B cell (primary cell): ENCODE measurements at regions not wholly inside any gene's neighbourhood (a gene's known extent, or its start where the extent isn't known, plus 50 kb on each side); places are given as distances from the start of the nearest gene placed in this dataset.

Experiments
- ATAC-seq: fragments of 200-7000 bp; cut with Tn5 transposase; one replicate; pipeline ENCODE4 v1.10.0; 2021; ENCODE audit warnings: low read depth, mild to moderate bottlenecking, moderate number of reproducible peaks, moderate library complexity
- CTCF ChIA-PET: fragments of 350-600 bp; sonication (Branson Sonifier 250); formaldehyde crosslinking; loops from one replicate; lab custom pipeline; 2021; ENCODE audit warnings: antibody characterized with exemption, inconsistent platforms; lab: Charles Lee
- POLR2A ChIA-PET: fragments of 350-600 bp; sonication (Branson Sonifier 250); formaldehyde crosslinking; loops from one replicate; lab custom pipeline; 2021; ENCODE audit warnings: antibody characterized with exemption; lab: Charles Lee
- DNase-seq: peaks from one replicate; pipeline ENCODE4 v3.0.0; 2013
- H2AFZ ChIP-seq: 2 replicates; pipeline ENCODE4 v1.6.1; 2012; ENCODE audit warnings: mild to moderate bottlenecking, low read depth, low read length; ENCODE audit not compliant: insufficient read depth, poor library complexity, severe bottlenecking
- H3K27ac ChIP-seq, 2 donors: 1 replicate in 1 of 2; 2 replicates in 1 of 2; pipeline ENCODE4 v1.5.1; 2012 to 2013; ENCODE audit warnings: low read length in 2 of 2, mild to moderate bottlenecking in 2 of 2, moderate library complexity in 1 of 2
- H3K27me3 ChIP-seq, 4 experiments: fragments of 200-600 bp in 1 of 4; sonication (generic) in 1 of 4; replicated peaks in 1 of 4; 1 replicate in 2 of 4; 2 replicates in 2 of 4; pipeline versions ENCODE4 v1.6.1 to v1.7.0; 2013 to 2016; ENCODE audit warnings: low read length in 3 of 4, mild to moderate bottlenecking in 2 of 4, mixed read lengths in 1 of 4, moderate library complexity in 1 of 4; ENCODE audit not compliant: insufficient read depth in 4 of 4, control insufficient read depth in 3 of 4; ENCODE audit errors: control extremely low read depth in 1 of 4
- H3K36me3 ChIP-seq, 2 experiments: replicated peaks in 1 of 2; 1 replicate in 1 of 2; 2 replicates in 1 of 2; pipeline versions ENCODE4 v1.6.1 to v1.7.1; 2013; ENCODE audit warnings: low read length in 1 of 2; ENCODE audit not compliant: insufficient read depth in 2 of 2, control insufficient read depth in 1 of 2; ENCODE audit errors: control extremely low read depth in 1 of 2, extremely low read depth in 1 of 2
- H3K4me1 ChIP-seq, 2 donors: fragments of 200-600 bp in 1 of 2; sonication (generic) in 1 of 2; 1 replicate in 1 of 2; 2 replicates in 1 of 2; pipeline versions ENCODE4 v1.5.1 to v1.6.1; 2013 to 2017; ENCODE audit warnings: low read length in 2 of 2; ENCODE audit not compliant: control insufficient read depth in 2 of 2, insufficient read depth in 2 of 2
- H3K4me2 ChIP-seq: replicated peaks from 2 replicates; pipeline ENCODE3; 2012; ENCODE audit warnings: mild to moderate bottlenecking, low read depth, low read length; ENCODE audit not compliant: poor library complexity, severe bottlenecking
- H3K4me3 ChIP-seq, 5 experiments: fragments of 200-600 bp in 1 of 5; sonication (generic) in 1 of 5; 1 replicate in 3 of 5; 2 replicates in 2 of 5; pipeline versions ENCODE4 v1.5.1 to v1.7.0; 2011 to 2016; ENCODE audit warnings: low read length in 4 of 5, mild to moderate bottlenecking in 4 of 5, low read depth in 2 of 5, control low read depth in 1 of 5, moderate library complexity in 1 of 5; ENCODE audit not compliant: insufficient read depth in 1 of 5; ENCODE audit errors: control extremely low read depth in 1 of 5, extremely low read depth in 1 of 5
- H3K79me2 ChIP-seq: fragments of 200-600 bp; sonication (generic); one replicate; pipeline ENCODE4 v1.6.0; 2016; ENCODE audit warnings: low read length; ENCODE audit not compliant: control insufficient read depth, insufficient read depth
- H3K9ac ChIP-seq: fragments of 200-600 bp; sonication (generic); 2 replicates; pipeline ENCODE4 v1.6.1; 2017; ENCODE audit warnings: mild to moderate bottlenecking, low read length, moderate library complexity
- H3K9me3 ChIP-seq, 3 donors: one replicate each; pipeline versions ENCODE4 v1.6.1 to v1.7.1; 2013; ENCODE audit warnings: low read length in 2 of 3; ENCODE audit not compliant: control insufficient read depth in 2 of 3, insufficient read depth in 1 of 3; ENCODE audit errors: control extremely low read depth in 1 of 3
- H4K20me1 ChIP-seq: 2 replicates; pipeline ENCODE4 v1.6.0; 2012; ENCODE audit warnings: mild to moderate bottlenecking, low read length; ENCODE audit not compliant: insufficient read depth, control insufficient read depth, poor library complexity, severe bottlenecking
- H3K27ac Mint-ChIP-seq: one replicate; pipeline ENCODE4 v1.8.0; 2021; ENCODE audit warnings: mixed read lengths
- H3K27me3 Mint-ChIP-seq: one replicate; pipeline ENCODE4 v1.8.0; 2021; ENCODE audit warnings: mixed read lengths
- H3K4me1 Mint-ChIP-seq: one replicate; pipeline ENCODE4 v1.8.0; 2021; ENCODE audit warnings: mixed read lengths
- H3K4me3 Mint-ChIP-seq: one replicate; pipeline ENCODE4 v1.8.0; 2021; ENCODE audit warnings: mixed read lengths
- H3K9me3 Mint-ChIP-seq: one replicate; pipeline ENCODE4 v1.8.0; 2022; ENCODE audit warnings: mixed read lengths; ENCODE audit not compliant: insufficient read depth
- CTCF ChIP-seq: fragments of 200-600 bp; IDR thresholded peaks from one replicate; pipeline ENCODE4 v1.8.0; 2022; ENCODE audit warnings: antibody characterized with exemption, mild to moderate bottlenecking
- EZH2 ChIP-seq: IDR thresholded peaks from 2 replicates; pipeline ENCODE4 v1.6.1; 2012; ENCODE audit warnings: borderline replicate concordance, low read depth, mild to moderate bottlenecking, moderate library complexity, low read length; ENCODE audit not compliant: insufficient read depth, poor library complexity, severe bottlenecking
- WGBS: methylation state at CpG from one replicate; pipeline ENCODE4 v1.1.5; 2013; ENCODE audit warnings: missing lambda C conversion rate; ENCODE audit not compliant: insufficient coverage; 5-methylcytosine and 5-hydroxymethylcytosine counted together
- intact Hi-C: fragments of 100-400 bp; cut with micrococcal nuclease; formaldehyde crosslinking; loops from one replicate; pipeline ENCODE4 v1.10.0; 2022

DNA sequence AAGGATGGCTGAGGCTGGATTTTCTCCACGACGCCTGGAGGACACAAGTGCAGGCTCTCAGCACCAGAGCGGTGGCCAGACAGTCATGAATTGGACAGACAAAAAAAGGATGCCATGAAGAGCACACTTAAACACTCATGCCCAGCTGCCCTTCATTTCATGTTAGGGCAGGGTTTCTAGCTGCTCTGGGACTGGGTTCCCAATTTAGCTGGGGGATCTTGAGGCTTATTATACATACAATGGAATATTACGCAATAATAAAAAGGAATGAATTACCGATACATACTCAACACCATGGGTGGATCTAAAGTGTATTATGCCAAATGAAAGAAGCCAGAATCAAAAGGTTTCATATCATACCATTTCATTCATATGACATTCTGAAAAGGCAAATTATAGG, 512.1 kb upstream of the LRRC4C start:
- CTCF ChIA-PET, result no interaction called here

GRCh38 chr11:41978945-41979344, 519.5 kb upstream of the LRRC4C start:
- POLR2A ChIA-PET, result no interaction called here
- Histone ChIP-seq H3K4me3 (no peak overlapping the region), H3K79me2 (no peaks in the 10 kb centered on the region), H2AFZ (no peak overlapping the region), H3K4me1 (no peaks in the 10 kb centered on the region), H3K9me3 (peaks cover 0 to 1% (median 0%) of the 10 kb centered on the region in 3 donors), H3K9ac (no peak overlapping the region), H4K20me1 (no peaks in the 10 kb centered on the region), H3K27ac (no peak overlapping the region), H3K36me3 (no peaks in the 10 kb centered on the region), H3K4me2 (no peak overlapping the region), H3K27me3 (no peaks in the 10 kb centered on the region)
- no peaks in the 10 kb centered on the region for H3K4me1 Mint-ChIP-seq
- WGBS, result 100% methylated on average over 1 of the region's 2 CpGs
- peaks cover 7% of the 10 kb centered on the region for H3K9me3 Mint-ChIP-seq
- no peaks in the 10 kb centered on the region for H3K27me3 Mint-ChIP-seq
- ATAC-seq, result no peak
- TF ChIP-seq EZH2, result no peak
- TF ChIP-seq CTCF, result no peak
- CTCF ChIA-PET, result no interaction called here
- intact Hi-C loops, result no loop called here
- H3K27ac Mint-ChIP-seq, result no peak overlapping the region
- no peak overlapping the region for H3K4me3 Mint-ChIP-seq
- no peak for DNase-seq

More for the DNA sequence above, 512.1 kb upstream of the LRRC4C start:
- Histone ChIP-seq H3K79me2 (no peaks in the 10 kb centered on the region), H3K36me3 (no peaks in the 10 kb centered on the region), H4K20me1 (no peaks in the 10 kb centered on the region), H3K27ac (no peak overlapping the region), H3K4me3 (no peak overlapping the region), H3K9ac (no peak overlapping the region), H2AFZ (no peak overlapping the region), H3K9me3 (peaks cover 0 to 1% (median 0%) of the 10 kb centered on the region in 3 donors), H3K4me2 (no peak overlapping the region), H3K27me3 (no peaks in the 10 kb centered on the region), H3K4me1 (no peaks in the 10 kb centered on the region)
- Mint-ChIP-seq H3K4me3 (no peak overlapping the region), H3K27me3 (no peaks in the 10 kb centered on the region), H3K27ac (no peak overlapping the region), H3K4me1 (no peaks in the 10 kb centered on the region), H3K9me3 (peaks cover 9% of the 10 kb centered on the region)
- DNase-seq (no peak), ATAC-seq (no peak)
- TF ChIP-seq EZH2 (no peak), CTCF (no peak)
- intact Hi-C loops, result no loop called here
- POLR2A ChIA-PET, result no interaction called here
- 42% methylated on average over 2 of the region's 5 CpGs for WGBS
